ENCODE measurements at regions not wholly inside any gene's neighbourhood (a gene's known extent, or its start where the extent isn't known, plus 50 kb on each side); places are given as distances from the start of the nearest gene placed in this dataset.

DNA sequence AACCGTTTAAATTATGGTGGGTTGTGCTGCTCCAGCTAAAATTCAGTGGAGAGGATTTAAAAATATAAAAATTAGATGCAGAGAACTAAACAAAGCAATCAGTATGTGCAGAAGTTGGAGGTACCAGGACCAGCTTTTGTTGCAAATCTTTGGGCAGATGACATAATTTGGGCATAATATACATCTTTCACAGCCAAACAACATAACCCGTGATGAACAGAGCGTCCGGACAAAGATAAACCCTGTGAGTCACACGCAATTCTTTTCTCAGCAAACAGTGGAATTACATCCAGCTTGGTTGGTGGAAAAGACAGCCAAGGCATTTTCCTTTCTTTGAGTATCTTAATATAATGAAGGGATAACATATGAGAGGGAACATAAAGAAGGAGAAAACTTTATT, 419.4 kb upstream of the ADAMTS9 start:
- Histone ChIP-seq H3K4me1 (ENCODE audit: control insufficient read depth, insufficient read depth, low read length) (no peaks in the 10 kb centered on the region), H2AFZ (ENCODE audit: control insufficient read depth, low read depth, low read length) (no peak overlapping the region), H3K4me3 (no peak overlapping the region), H3K79me2 (ENCODE audit: control insufficient read depth, insufficient read depth, low read length) (no peaks in the 10 kb centered on the region), H3K36me3 (ENCODE audit: control insufficient read depth in 2 of 2, insufficient read depth in 2 of 2, low read length in 1 of 2) (no peaks in the 10 kb centered on the region), H4K20me1 (ENCODE audit: control insufficient read depth, insufficient read depth) (no peaks in the 10 kb centered on the region), H3K9me3 (replicated peaks; ENCODE audit: control insufficient read depth, insufficient read depth, low read length) (no peaks in the 10 kb centered on the region), H3K27me3 (replicated peaks in 1 of 2; ENCODE audit: control insufficient read depth in 2 of 2, insufficient read depth in 2 of 2, low read length in 1 of 2) (no peaks in the 10 kb centered on the region), H3K4me2 (ENCODE audit: control insufficient read depth, insufficient read depth) (no peak overlapping the region), H3K9ac (ENCODE audit: control insufficient read depth, insufficient read depth, low read length) (no peak overlapping the region), H3K27ac (ENCODE audit: control insufficient read depth, insufficient read depth) (no peak overlapping the region)
- intact Hi-C loops (cut with micrococcal nuclease; ENCODE audit: unreplicated experiment) (no loop called here), in situ Hi-C loops (cut with MboI) (no loop called here)
- no peak for ATAC-seq
- no TSS peak for BruUV-seq (replicated peaks)
- TF ChIP-seq ZSCAN29 (IDR thresholded peaks at IDR 0.05): no peak
- TF ChIP-seq FOS (IDR thresholded peaks at IDR 0.05; ENCODE audit: borderline replicate concordance, extremely low read depth, insufficient read length): no peak
- no peak for TF ChIP-seq GATAD2B (conservative IDR thresholded peaks at IDR 0.05; ENCODE audit: low read depth)
- TF ChIP-seq CREM (IDR thresholded peaks at IDR 0.05; ENCODE audit: low read depth): no peak
- TF ChIP-seq, protein P1, sequence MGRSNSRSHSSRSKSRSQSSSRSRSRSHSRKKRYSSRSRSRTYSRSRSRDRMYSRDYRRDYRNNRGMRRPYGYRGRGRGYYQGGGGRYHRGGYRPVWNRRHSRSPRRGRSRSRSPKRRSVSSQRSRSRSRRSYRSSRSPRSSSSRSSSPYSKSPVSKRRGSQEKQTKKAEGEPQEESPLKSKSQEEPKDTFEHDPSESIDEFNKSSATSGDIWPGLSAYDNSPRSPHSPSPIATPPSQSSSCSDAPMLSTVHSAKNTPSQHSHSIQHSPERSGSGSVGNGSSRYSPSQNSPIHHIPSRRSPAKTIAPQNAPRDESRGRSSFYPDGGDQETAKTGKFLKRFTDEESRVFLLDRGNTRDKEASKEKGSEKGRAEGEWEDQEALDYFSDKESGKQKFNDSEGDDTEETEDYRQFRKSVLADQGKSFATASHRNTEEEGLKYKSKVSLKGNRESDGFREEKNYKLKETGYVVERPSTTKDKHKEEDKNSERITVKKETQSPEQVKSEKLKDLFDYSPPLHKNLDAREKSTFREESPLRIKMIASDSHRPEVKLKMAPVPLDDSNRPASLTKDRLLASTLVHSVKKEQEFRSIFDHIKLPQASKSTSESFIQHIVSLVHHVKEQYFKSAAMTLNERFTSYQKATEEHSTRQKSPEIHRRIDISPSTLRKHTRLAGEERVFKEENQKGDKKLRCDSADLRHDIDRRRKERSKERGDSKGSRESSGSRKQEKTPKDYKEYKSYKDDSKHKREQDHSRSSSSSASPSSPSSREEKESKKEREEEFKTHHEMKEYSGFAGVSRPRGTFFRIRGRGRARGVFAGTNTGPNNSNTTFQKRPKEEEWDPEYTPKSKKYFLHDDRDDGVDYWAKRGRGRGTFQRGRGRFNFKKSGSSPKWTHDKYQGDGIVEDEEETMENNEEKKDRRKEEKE (IDR thresholded peaks at IDR 0.05): no peak
- TF ChIP-seq, protein P2, sequence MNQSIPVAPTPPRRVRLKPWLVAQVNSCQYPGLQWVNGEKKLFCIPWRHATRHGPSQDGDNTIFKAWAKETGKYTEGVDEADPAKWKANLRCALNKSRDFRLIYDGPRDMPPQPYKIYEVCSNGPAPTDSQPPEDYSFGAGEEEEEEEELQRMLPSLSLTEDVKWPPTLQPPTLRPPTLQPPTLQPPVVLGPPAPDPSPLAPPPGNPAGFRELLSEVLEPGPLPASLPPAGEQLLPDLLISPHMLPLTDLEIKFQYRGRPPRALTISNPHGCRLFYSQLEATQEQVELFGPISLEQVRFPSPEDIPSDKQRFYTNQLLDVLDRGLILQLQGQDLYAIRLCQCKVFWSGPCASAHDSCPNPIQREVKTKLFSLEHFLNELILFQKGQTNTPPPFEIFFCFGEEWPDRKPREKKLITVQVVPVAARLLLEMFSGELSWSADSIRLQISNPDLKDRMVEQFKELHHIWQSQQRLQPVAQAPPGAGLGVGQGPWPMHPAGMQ (IDR thresholded peaks at IDR 0.05; ENCODE audit: borderline replicate concordance): no peak
- no peak for TF ChIP-seq CEBPB (IDR thresholded peaks at IDR 0.05; ENCODE audit: borderline replicate concordance in 1 of 2, low read depth in 2 of 2, low read length in 2 of 2)
- TF ChIP-seq, protein P3, sequence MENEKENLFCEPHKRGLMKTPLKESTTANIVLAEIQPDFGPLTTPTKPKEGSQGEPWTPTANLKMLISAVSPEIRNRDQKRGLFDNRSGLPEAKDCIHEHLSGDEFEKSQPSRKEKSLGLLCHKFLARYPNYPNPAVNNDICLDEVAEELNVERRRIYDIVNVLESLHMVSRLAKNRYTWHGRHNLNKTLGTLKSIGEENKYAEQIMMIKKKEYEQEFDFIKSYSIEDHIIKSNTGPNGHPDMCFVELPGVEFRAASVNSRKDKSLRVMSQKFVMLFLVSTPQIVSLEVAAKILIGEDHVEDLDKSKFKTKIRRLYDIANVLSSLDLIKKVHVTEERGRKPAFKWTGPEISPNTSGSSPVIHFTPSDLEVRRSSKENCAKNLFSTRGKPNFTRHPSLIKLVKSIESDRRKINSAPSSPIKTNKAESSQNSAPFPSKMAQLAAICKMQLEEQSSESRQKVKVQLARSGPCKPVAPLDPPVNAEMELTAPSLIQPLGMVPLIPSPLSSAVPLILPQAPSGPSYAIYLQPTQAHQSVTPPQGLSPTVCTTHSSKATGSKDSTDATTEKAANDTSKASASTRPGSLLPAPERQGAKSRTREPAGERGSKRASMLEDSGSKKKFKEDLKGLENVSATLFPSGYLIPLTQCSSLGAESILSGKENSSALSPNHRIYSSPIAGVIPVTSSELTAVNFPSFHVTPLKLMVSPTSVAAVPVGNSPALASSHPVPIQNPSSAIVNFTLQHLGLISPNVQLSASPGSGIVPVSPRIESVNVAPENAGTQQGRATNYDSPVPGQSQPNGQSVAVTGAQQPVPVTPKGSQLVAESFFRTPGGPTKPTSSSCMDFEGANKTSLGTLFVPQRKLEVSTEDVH (IDR thresholded peaks at IDR 0.05; ENCODE audit: low read depth, partially characterized antibody): no peak
- TF ChIP-seq MXI1 (IDR thresholded peaks at IDR 0.05; ENCODE audit: low read depth, low read length): no peak
- TF ChIP-seq JUNB (IDR thresholded peaks at IDR 0.05): no peak
- TF ChIP-seq, protein P4, sequence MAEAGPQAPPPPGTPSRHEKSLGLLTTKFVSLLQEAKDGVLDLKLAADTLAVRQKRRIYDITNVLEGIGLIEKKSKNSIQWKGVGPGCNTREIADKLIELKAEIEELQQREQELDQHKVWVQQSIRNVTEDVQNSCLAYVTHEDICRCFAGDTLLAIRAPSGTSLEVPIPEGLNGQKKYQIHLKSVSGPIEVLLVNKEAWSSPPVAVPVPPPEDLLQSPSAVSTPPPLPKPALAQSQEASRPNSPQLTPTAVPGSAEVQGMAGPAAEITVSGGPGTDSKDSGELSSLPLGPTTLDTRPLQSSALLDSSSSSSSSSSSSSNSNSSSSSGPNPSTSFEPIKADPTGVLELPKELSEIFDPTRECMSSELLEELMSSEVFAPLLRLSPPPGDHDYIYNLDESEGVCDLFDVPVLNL (IDR thresholded peaks at IDR 0.05; ENCODE audit: low read depth, low read length): no peak
- TF ChIP-seq SPI1 (IDR thresholded peaks at IDR 0.05; ENCODE audit: borderline replicate concordance, insufficient read depth, low read depth, low read length): no peak
- TF ChIP-seq ZNF24 (IDR thresholded peaks at IDR 0.05): no peak
- no peak for TF ChIP-seq NRF1 (conservative IDR thresholded peaks at IDR 0.05; ENCODE audit: low read depth, low read length)
- no peak for TF ChIP-seq BCL11A (IDR thresholded peaks at IDR 0.05; ENCODE audit: low read depth, low read length)
- TF ChIP-seq BRCA1 (IDR thresholded peaks at IDR 0.05; ENCODE audit: low read depth, low read length): no peak
- TF ChIP-seq, protein P5, sequence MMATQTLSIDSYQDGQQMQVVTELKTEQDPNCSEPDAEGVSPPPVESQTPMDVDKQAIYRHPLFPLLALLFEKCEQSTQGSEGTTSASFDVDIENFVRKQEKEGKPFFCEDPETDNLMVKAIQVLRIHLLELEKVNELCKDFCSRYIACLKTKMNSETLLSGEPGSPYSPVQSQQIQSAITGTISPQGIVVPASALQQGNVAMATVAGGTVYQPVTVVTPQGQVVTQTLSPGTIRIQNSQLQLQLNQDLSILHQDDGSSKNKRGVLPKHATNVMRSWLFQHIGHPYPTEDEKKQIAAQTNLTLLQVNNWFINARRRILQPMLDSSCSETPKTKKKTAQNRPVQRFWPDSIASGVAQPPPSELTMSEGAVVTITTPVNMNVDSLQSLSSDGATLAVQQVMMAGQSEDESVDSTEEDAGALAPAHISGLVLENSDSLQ (IDR thresholded peaks at IDR 0.05): no peak
- TF ChIP-seq RBBP5 (conservative IDR thresholded peaks at IDR 0.05): no peak
- ChIA-PET CTCF (no interaction called here), SMC1A (ENCODE audit: uncharacterized antibody, unreplicated experiment) (no interaction called here), POLR2A (no interaction called here), RAD21 (ENCODE audit: unreplicated experiment) (no interaction called here)
- 13% methylated on average over 5 of the region's 5 CpGs for WGBS (ENCODE audit: insufficient coverage, insufficient replicate concordance, low lambda C conversion rate, missing lambda C conversion rate)
- no peak for FAIRE-seq
- no peak for DNase-seq (ENCODE audit: low read depth, low spot score)

All from GM12878 (cell line).